CD14-positive monocyte (primary cell): ENCODE measurements at regions not wholly inside any gene's neighbourhood (a gene's known extent, or its start where the extent isn't known, plus 50 kb on each side); places are given as distances from the start of the nearest gene placed in this dataset.

Source experiments
- DNase-seq, 3 donors: peaks; one replicate each; pipeline ENCODE4 v3.0.0-alpha.2; 2011 to 2022
- H2AFZ ChIP-seq: 2 replicates; pipeline ENCODE4 v1.6.0; 2012; ENCODE audit warnings: mild to moderate bottlenecking, low read depth, low read length, inconsistent platforms; ENCODE audit not compliant: insufficient read depth, poor library complexity, severe bottlenecking
- H3K27ac ChIP-seq, 2 donors: 1 replicate in 1 of 2; 2 replicates in 1 of 2; pipeline ENCODE4 v1.5.1; 2012 to 2013; ENCODE audit warnings: low read length in 2 of 2, control low read depth in 1 of 2, inconsistent platforms in 1 of 2, low read depth in 1 of 2, mild to moderate bottlenecking in 1 of 2
- H3K27me3 ChIP-seq, 2 donors: one replicate each; pipeline versions ENCODE4 v1.6.0 to v1.6.1; 2011 to 2013; ENCODE audit warnings: low read length in 2 of 2; ENCODE audit not compliant: control insufficient read depth in 2 of 2, insufficient read depth in 2 of 2
- H3K36me3 ChIP-seq, 2 donors: replicated peaks in 1 of 2; 1 replicate in 1 of 2; 2 replicates in 1 of 2; pipeline versions ENCODE4 v1.5.1 to v1.6.1; 2012 to 2013; ENCODE audit warnings: low read length in 2 of 2, control low read depth in 1 of 2, inconsistent platforms in 1 of 2, mild to moderate bottlenecking in 1 of 2; ENCODE audit not compliant: insufficient read depth in 2 of 2, control insufficient read depth in 1 of 2
- H3K4me1 ChIP-seq, 2 donors: 1 replicate in 1 of 2; 2 replicates in 1 of 2; pipeline versions ENCODE4 v1.5.1 to v1.6.1; 2012 to 2013; ENCODE audit warnings: low read length in 2 of 2, control low read depth in 1 of 2, inconsistent platforms in 1 of 2, mild to moderate bottlenecking in 1 of 2, moderate library complexity in 1 of 2; ENCODE audit not compliant: insufficient read depth in 2 of 2, control insufficient read depth in 1 of 2
- H3K4me2 ChIP-seq: replicated peaks from 2 replicates; pipeline ENCODE3; 2012; ENCODE audit warnings: low read length, moderate library complexity, mild to moderate bottlenecking; ENCODE audit not compliant: poor library complexity, severe bottlenecking; ENCODE audit errors: extremely low read depth
- H3K4me3 ChIP-seq, 3 experiments: fragments of 200-600 bp in 1 of 3; sonication (generic) in 1 of 3; replicated peaks in 1 of 3; 1 replicate in 2 of 3; 2 replicates in 1 of 3; pipeline ENCODE4 v1.5.1; 2011 to 2013; ENCODE audit warnings: low read length in 3 of 3, mild to moderate bottlenecking in 3 of 3, control low read depth in 2 of 3, low read depth in 2 of 3, inconsistent platforms in 1 of 3, moderate library complexity in 1 of 3
- H3K79me2 ChIP-seq: 2 replicates; pipeline ENCODE4 v1.6.0; 2012; ENCODE audit warnings: mild to moderate bottlenecking, control low read depth, inconsistent platforms, low read length, moderate library complexity; ENCODE audit not compliant: insufficient read depth
- H3K9ac ChIP-seq: 2 replicates; pipeline ENCODE4 v1.6.0; 2017; ENCODE audit warnings: low read length, mild to moderate bottlenecking; ENCODE audit not compliant: insufficient read depth, poor library complexity, severe bottlenecking
- H3K9me3 ChIP-seq, 2 donors: replicated peaks in 1 of 2; 1 replicate in 1 of 2; 2 replicates in 1 of 2; pipeline versions ENCODE4 v1.5.1 to v1.6.1; 2012 to 2013; ENCODE audit warnings: low read length in 2 of 2, control low read depth in 1 of 2; ENCODE audit not compliant: control insufficient read depth in 1 of 2, insufficient read depth in 1 of 2
- H4K20me1 ChIP-seq: 2 replicates; pipeline ENCODE4 v1.6.0; 2012; ENCODE audit warnings: mild to moderate bottlenecking, low read length, control low read depth, moderate library complexity; ENCODE audit not compliant: insufficient read depth
- H3K27ac Mint-ChIP-seq, 7 donors: one replicate each; pipeline ENCODE4 v1.8.0; 2020; ENCODE audit warnings: mild to moderate bottlenecking in 7 of 7, mixed read lengths in 7 of 7, moderate library complexity in 6 of 7, inconsistent platforms in 2 of 7
- H3K27me3 Mint-ChIP-seq, 3 donors: one replicate each; pipeline ENCODE4 v1.8.0; 2021 to 2022; ENCODE audit warnings: low read depth in 3 of 3, mild to moderate bottlenecking in 3 of 3, mixed read lengths in 3 of 3, moderate library complexity in 3 of 3, inconsistent platforms in 1 of 3
- H3K36me3 Mint-ChIP-seq, 2 donors: one replicate each; pipeline ENCODE4 v1.8.0; 2020; ENCODE audit warnings: mixed read lengths in 2 of 2, inconsistent platforms in 1 of 2, mild to moderate bottlenecking in 1 of 2
- H3K4me1 Mint-ChIP-seq: one replicate; pipeline ENCODE4 v1.8.0; 2020; ENCODE audit warnings: mild to moderate bottlenecking, mixed read lengths
- H3K4me3 Mint-ChIP-seq, 2 donors: one replicate each; pipeline ENCODE4 v1.8.0; 2020; ENCODE audit warnings: mild to moderate bottlenecking in 2 of 2, mixed read lengths in 2 of 2, moderate library complexity in 1 of 2
- H3K9me3 Mint-ChIP-seq, 7 donors: one replicate each; pipeline ENCODE4 v1.8.0; 2020 to 2022; ENCODE audit warnings: mixed read lengths in 7 of 7, mild to moderate bottlenecking in 6 of 7, moderate library complexity in 6 of 7, inconsistent platforms in 2 of 7
- CTCF ChIP-seq: fragments of 200-600 bp; IDR thresholded peaks from one replicate; pipeline ENCODE4 v1.8.0; 2022; ENCODE audit warnings: antibody characterized with exemption, mild to moderate bottlenecking
- WGBS: methylation state at CpG from one replicate; pipeline ENCODE4 v1.1.5; 2013; ENCODE audit warnings: missing lambda C conversion rate; ENCODE audit not compliant: insufficient coverage; 5-methylcytosine and 5-hydroxymethylcytosine counted together
- intact Hi-C, 2 donors: fragments of 100-400 bp; cut with micrococcal nuclease; formaldehyde crosslinking; loops; one replicate each; pipeline versions ENCODE4 v1.15.0 to v1.15.1; 2023

GRCh38 chr15:62896380-62896866 is 146.1 kb upstream of the TPM1 start:
- Histone ChIP-seq H3K4me1 (peaks cover 3 to 14% of the 10 kb centered on the region in 2 donors), H3K9me3 (no peaks in the 10 kb centered on the region), H3K4me2 (no peak overlapping the region), H3K9ac (no peak overlapping the region), H3K27me3 (no peaks in the 10 kb centered on the region), H3K4me3 (no peak overlapping the region), H4K20me1 (no peaks in the 10 kb centered on the region), H2AFZ (no peak overlapping the region), H3K36me3 (no peaks in the 10 kb centered on the region), H3K27ac (no peak overlapping the region), H3K79me2 (no peaks in the 10 kb centered on the region)
- Mint-ChIP-seq H3K4me3 (no peak overlapping the region), H3K27me3 (peaks cover 5 to 7% (median 6%) of the 10 kb centered on the region in 3 donors), H3K9me3 (peaks cover 0 to under 1% (median 0%) of the 10 kb centered on the region in 7 donors), H3K4me1 (peaks cover 15% of the 10 kb centered on the region), H3K36me3 (no peaks in the 10 kb centered on the region), H3K27ac (no peak overlapping the region)
- intact Hi-C loops, result no loop called here
- DNase-seq, result no peak
- WGBS, result 89% methylated on average over 2 of the region's 3 CpGs
- TF ChIP-seq CTCF, result no peak

- Mint-ChIP-seq H3K36me3 (no peaks in the 10 kb centered on the region), H3K27ac (no peak overlapping the region), H3K4me3 (no peak overlapping the region), H3K27me3 (peaks cover 2 to 4% (median 3%) of the 10 kb centered on the region in 3 donors), H3K9me3 (no peaks in the 10 kb centered on the region), H3K4me1 (peaks cover 18% of the 10 kb centered on the region)
- no peaks in the 10 kb centered on the region for H4K20me1 ChIP-seq
- intact Hi-C loops, result no loop called here
- H3K36me3 ChIP-seq, result no peaks in the 10 kb centered on the region
- no peaks in the 10 kb centered on the region for H3K79me2 ChIP-seq
- H3K4me2 ChIP-seq, result no peak overlapping the region
- H3K4me1 ChIP-seq, result peaks cover 3 to 14% of the 10 kb centered on the region in 2 donors
- DNase-seq, result no peak
- H3K4me3 ChIP-seq, result no peak overlapping the region
- no peak overlapping the region for H3K9ac ChIP-seq
- H3K9me3 ChIP-seq, result no peaks in the 10 kb centered on the region
- no peak overlapping the region for H3K27ac ChIP-seq
- no peak for TF ChIP-seq CTCF
- H3K27me3 ChIP-seq, result no peaks in the 10 kb centered on the region
- 98% methylated on average over 18 of the region's 19 CpGs for WGBS
- no peak overlapping the region for H2AFZ ChIP-seq
Observed at GRCh38 chr15:62896969-62897486, 145.5 kb upstream of the TPM1 start.
